HEK293T (cell line): ENCODE measurements at regions not wholly inside any gene's neighbourhood (a gene's known extent, or its start where the extent isn't known, plus 50 kb on each side); places are given as distances from the start of the nearest gene placed in this dataset.

Experiments
- CTCF ChIA-PET: fragments of 350-600 bp; formaldehyde crosslinking; extraction: SDS; loops from one replicate; lab custom pipeline; 2021; ENCODE audit warnings: antibody characterized with exemption, inconsistent platforms; lab: Yijun Ruan, JAX
- POLR2A ChIA-PET: fragments of 350-600 bp; formaldehyde crosslinking; extraction: SDS; loops from one replicate; lab custom pipeline; 2020; ENCODE audit warnings: antibody characterized with exemption, inconsistent platforms; lab: Yijun Ruan, JAX
- DNase-seq: peaks from one replicate; pipeline ENCODE4 v3.0.0; 2012; ENCODE audit warnings: mixed read lengths; ENCODE audit errors: extremely low spot score
- ARNT ChIP-seq: fragments of 450-650 bp; IDR thresholded peaks from 2 replicates; pipeline ENCODE4 v1.6.1; 2017; ENCODE audit warnings: mild to moderate bottlenecking
- BHLHE40 ChIP-seq: fragments of 450-650 bp; IDR thresholded peaks from 2 replicates; pipeline ENCODE4 v1.6.1; 2016; ENCODE audit warnings: mild to moderate bottlenecking, moderate library complexity, borderline replicate concordance
- CTBP1 ChIP-seq: fragments of 450-650 bp; IDR thresholded peaks from 2 replicates; pipeline ENCODE4 v1.6.1; 2016; ENCODE audit warnings: borderline replicate concordance
- ELF4 ChIP-seq: fragments of 450-650 bp; IDR thresholded peaks from 2 replicates; pipeline ENCODE4 v1.6.1; 2017; ENCODE audit warnings: antibody characterized with exemption
- FOXA1 ChIP-seq: fragments of 450-650 bp; IDR thresholded peaks from 2 replicates; pipeline ENCODE4 v1.6.1; 2016; ENCODE audit warnings: mild to moderate bottlenecking
- FOXK2 ChIP-seq: fragments of 450-650 bp; IDR thresholded peaks from 2 replicates; pipeline ENCODE4 v1.6.1; 2016; ENCODE audit warnings: mild to moderate bottlenecking
- FOXM1 ChIP-seq: fragments of 450-650 bp; IDR thresholded peaks from 2 replicates; pipeline ENCODE4 v1.6.1; 2017; ENCODE audit warnings: mild to moderate bottlenecking, borderline replicate concordance
- HDGF ChIP-seq: fragments of 450-650 bp; IDR thresholded peaks from 2 replicates; pipeline ENCODE4 v1.6.1; 2017; ENCODE audit warnings: antibody characterized with exemption, borderline replicate concordance
- L3MBTL2 ChIP-seq: fragments of 450-650 bp; conservative IDR thresholded peaks from 2 replicates; pipeline ENCODE4 v1.6.1; 2016; ENCODE audit warnings: mild to moderate bottlenecking
- LEF1 ChIP-seq: fragments of 450-650 bp; IDR thresholded peaks from 2 replicates; pipeline ENCODE4 v1.6.1; 2017; ENCODE audit warnings: mild to moderate bottlenecking, borderline replicate concordance
- NFRKB ChIP-seq: fragments of 450-650 bp; IDR thresholded peaks from 2 replicates; pipeline ENCODE4 v1.6.1; 2016; ENCODE audit warnings: mild to moderate bottlenecking, moderate library complexity
- PKNOX1 ChIP-seq: fragments of 450-650 bp; IDR thresholded peaks from 2 replicates; pipeline ENCODE4 v1.6.1; 2016
- SP1 ChIP-seq: fragments of 450-650 bp; IDR thresholded peaks from 2 replicates; pipeline ENCODE4 v1.6.1; 2017
- SUZ12 ChIP-seq: fragments of 450-650 bp; IDR thresholded peaks from 2 replicates; pipeline ENCODE4 v1.6.1; 2016; ENCODE audit warnings: mild to moderate bottlenecking
- TARDBP ChIP-seq: fragments of 450-650 bp; IDR thresholded peaks from 2 replicates; pipeline ENCODE4 v1.6.1; 2016
- ZNF384 ChIP-seq: fragments of 450-650 bp; IDR thresholded peaks from 2 replicates; pipeline ENCODE4 v1.6.1; 2016

GRCh38 chr22:34067031-34067430 lies 146.8 kb upstream of the LARGE1 start:
- TF ChIP-seq FOXA1 (no peak), BHLHE40 (no peak), L3MBTL2 (no peak), NFRKB (no peak), ELF4 (no peak), HDGF (no peak), SUZ12 (no peak), FOXK2 (no peak), SP1 (no peak), FOXM1 (no peak), TARDBP (no peak), CTBP1 (no peak)
- DNase-seq: no peak
- ChIA-PET CTCF (no interaction called here), POLR2A (no interaction called here)

- DNase-seq: no peak
- ChIA-PET CTCF (no interaction called here), POLR2A (no interaction called here)
- TF ChIP-seq SUZ12: no peak
- TF ChIP-seq L3MBTL2: no peak
- TF ChIP-seq ZNF384: no peak
- TF ChIP-seq FOXM1: no peak
- no peak for TF ChIP-seq TARDBP
- TF ChIP-seq FOXA1: no peak
- TF ChIP-seq CTBP1: no peak
- no peak for TF ChIP-seq BHLHE40
- no peak for TF ChIP-seq PKNOX1
Measured at GRCh38 chr22:34068001-34068400, 147.7 kb upstream of the LARGE1 start.

GRCh38 chr22:34070051-34070450 lies 149.8 kb upstream of the LARGE1 start:
- POLR2A ChIA-PET: no interaction called here
- no peak for DNase-seq
- CTCF ChIA-PET: no interaction called here
- TF ChIP-seq L3MBTL2 (no peak), FOXM1 (no peak), ZNF384 (no peak), PKNOX1 (no peak), FOXK2 (no peak), SP1 (no peak), CTBP1 (no peak), BHLHE40 (no peak), ELF4 (no peak), NFRKB (no peak), HDGF (no peak), FOXA1 (no peak), ARNT (no peak), SUZ12 (no peak), LEF1 (no peak), TARDBP (no peak)

DNA sequence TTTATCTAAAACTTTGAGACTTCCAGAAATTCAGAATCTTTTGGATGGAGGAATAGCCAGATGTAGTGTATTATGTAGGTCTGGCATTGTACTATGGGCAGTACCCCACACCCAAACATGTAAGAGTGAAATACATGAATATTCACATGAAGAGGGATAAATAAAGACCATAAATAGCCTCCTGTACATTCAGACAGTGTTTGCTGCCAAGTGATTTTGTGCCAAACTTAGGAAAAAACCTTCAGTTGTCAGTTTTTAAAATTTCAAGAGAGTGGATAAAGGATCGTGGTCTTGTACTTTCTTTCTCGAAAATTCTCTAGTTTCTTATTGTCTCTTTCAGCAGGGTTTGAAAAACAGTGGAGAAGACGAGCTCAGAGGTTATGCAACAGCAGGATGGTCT lies 150.3 kb upstream of the LARGE1 start:
- TF ChIP-seq CTBP1: no peak
- TF ChIP-seq TARDBP: no peak
- TF ChIP-seq LEF1: no peak
- no peak for TF ChIP-seq SUZ12
- no peak for TF ChIP-seq NFRKB
- no peak for TF ChIP-seq L3MBTL2
- no peak for TF ChIP-seq FOXK2
- TF ChIP-seq FOXA1: no peak
- TF ChIP-seq PKNOX1: no peak
- no peak for TF ChIP-seq ARNT
- no peak for TF ChIP-seq HDGF
- TF ChIP-seq ELF4: no peak
- TF ChIP-seq ZNF384: no peak
- no peak for TF ChIP-seq BHLHE40
- TF ChIP-seq SP1: no peak
- TF ChIP-seq FOXM1: no peak
- ChIA-PET POLR2A (no interaction called here), CTCF (no interaction called here)
- DNase-seq: no peak

GRCh38 chr22:34072585-34072984 lies 152.3 kb upstream of the LARGE1 start:
- CTCF ChIA-PET: no interaction called here
- TF ChIP-seq FOXM1 (no peak), ARNT (no peak), CTBP1 (no peak), SUZ12 (no peak), L3MBTL2 (no peak), SP1 (no peak), FOXA1 (no peak), TARDBP (no peak), FOXK2 (no peak), ELF4 (no peak)
- POLR2A ChIA-PET: no interaction called here
- no peak for DNase-seq

GRCh38 chr22:34080433-34080832 lies 160.2 kb upstream of the LARGE1 start:
- CTCF ChIA-PET: no interaction called here
- no peak for DNase-seq
- TF ChIP-seq NFRKB (no peak), SUZ12 (no peak), HDGF (no peak), LEF1 (no peak), ZNF384 (no peak), TARDBP (no peak), PKNOX1 (no peak), FOXM1 (no peak), FOXA1 (no peak)
- POLR2A ChIA-PET: no interaction called here
